Endothelial cell of umbilical vein (primary cell): ENCODE measurements at regions not wholly inside any gene's neighbourhood (a gene's known extent, or its start where the extent isn't known, plus 50 kb on each side); places are given as distances from the start of the nearest gene placed in this dataset.

Source experiments
- BruUV-seq: library from RNA; stranded (reverse); fragments of 400-500 nt; replicated peaks from 2 replicates; lab custom pipeline; 2021; lab: Mats Ljungman, UMichigan
- CTCF ChIA-PET: fragments of 300-600, 350-600 bp; sonication (Branson Sonifier 250); formaldehyde crosslinking; loops from one replicate; lab custom pipeline; 2021; ENCODE audit warnings: antibody characterized with exemption, inconsistent platforms; lab: Charles Lee
- POLR2A ChIA-PET: fragments of 300-600, 350-600 bp; sonication (Branson Sonifier 250); formaldehyde crosslinking; loops from one replicate; lab custom pipeline; 2021; ENCODE audit warnings: antibody characterized with exemption, inconsistent platforms; lab: Charles Lee
- DNase-seq: peaks from one replicate; pipeline ENCODE4 v3.0.0-alpha.2; 2011; ENCODE audit warnings: low read depth, low spot score
- FAIRE-seq: peaks from 2 replicates; lab custom pipeline; 2011; peaks lifted over from hg19 to GRCh38; lab: Jason Lieb, UNC
- H2AFZ ChIP-seq: 2 replicates; pipeline ENCODE4 v1.6.0; 2012; ENCODE audit warnings: low read depth, low read length, control low read depth, inconsistent platforms
- H3K27ac ChIP-seq: 2 replicates; pipeline ENCODE4 v1.5.1; 2011; ENCODE audit warnings: low read depth, mild to moderate bottlenecking, control low read depth, low read length, moderate library complexity; ENCODE audit not compliant: insufficient read depth
- H3K27me3 ChIP-seq, 2 experiments: 2 replicates each; pipeline versions ENCODE4 v1.6.0 to v1.6.1; 2011; ENCODE audit warnings: low read length in 2 of 2, mixed read lengths in 1 of 2; ENCODE audit not compliant: control insufficient read depth in 2 of 2, insufficient read depth in 2 of 2
- H3K36me3 ChIP-seq, 2 experiments: 2 replicates in 1 of 2; 3 replicates in 1 of 2; pipeline ENCODE4 v1.5.1; 2011; ENCODE audit warnings: low read length in 2 of 2, mild to moderate bottlenecking in 1 of 2, moderate library complexity in 1 of 2; ENCODE audit not compliant: control insufficient read depth in 2 of 2, insufficient read depth in 2 of 2; ENCODE audit errors: extremely low read depth in 1 of 2
- H3K4me1 ChIP-seq: 3 replicates; pipeline ENCODE4 v1.5.1; 2011; ENCODE audit warnings: mild to moderate bottlenecking, low read length; ENCODE audit not compliant: control insufficient read depth, insufficient read depth; ENCODE audit errors: extremely low read depth
- H3K4me2 ChIP-seq: 2 replicates; pipeline ENCODE4 v1.6.1; 2011; ENCODE audit warnings: low read length, control low read depth, mixed read lengths; ENCODE audit not compliant: insufficient read depth
- H3K4me3 ChIP-seq, 3 experiments: fragments of 200-600 bp in 1 of 3; sonication (generic), shearing (Covaris generic) in 1 of 3; replicated peaks in 1 of 3; 2 replicates each; pipeline ENCODE4 v1.5.1; 2011 to 2016; ENCODE audit warnings: control low read depth in 3 of 3, low read length in 3 of 3, mild to moderate bottlenecking in 2 of 3, inconsistent platforms in 1 of 3, low read depth in 1 of 3, moderate library complexity in 1 of 3; ENCODE audit not compliant: insufficient read depth in 1 of 3
- H3K79me2 ChIP-seq: 2 replicates; pipeline ENCODE4 v1.6.0; 2012; ENCODE audit warnings: low read length, inconsistent platforms; ENCODE audit not compliant: control insufficient read depth, insufficient read depth
- H3K9ac ChIP-seq: replicated peaks from 2 replicates; pipeline ENCODE3; 2011; ENCODE audit warnings: low read length, control low read depth; ENCODE audit not compliant: insufficient read depth; ENCODE audit errors: extremely low read depth
- H3K9me1 ChIP-seq: replicated peaks from 3 replicates; pipeline ENCODE4 v1.6.0; 2011; ENCODE audit warnings: mild to moderate bottlenecking, low read length; ENCODE audit not compliant: control insufficient read depth, insufficient read depth; ENCODE audit errors: extremely low read depth
- H3K9me3 ChIP-seq: replicated peaks from 2 replicates; pipeline ENCODE4 v1.5.1; 2012; ENCODE audit warnings: low read length, inconsistent platforms; ENCODE audit not compliant: control insufficient read depth, insufficient read depth
- H4K20me1 ChIP-seq: replicated peaks from 2 replicates; pipeline ENCODE3; 2011; ENCODE audit warnings: mild to moderate bottlenecking, low read length; ENCODE audit not compliant: control insufficient read depth, insufficient read depth; ENCODE audit errors: extremely low read depth
- CTCF ChIP-seq, 2 donors: IDR thresholded peaks; 1 replicate in 1 of 2; 2 replicates in 1 of 2; pipeline ENCODE4 v1.5.1; 2011; ENCODE audit warnings: low read length in 2 of 2, mild to moderate bottlenecking in 2 of 2, moderate library complexity in 2 of 2, control low read depth in 1 of 2, inconsistent platforms in 1 of 2, low read depth in 1 of 2; ENCODE audit not compliant: insufficient read depth in 1 of 2; ENCODE audit errors: extremely low read depth in 1 of 2
- EZH2 ChIP-seq: IDR thresholded peaks from 2 replicates; pipeline ENCODE4 v1.6.1; 2012; ENCODE audit warnings: borderline replicate concordance, low read depth, mild to moderate bottlenecking, moderate library complexity, low read length, inconsistent platforms; ENCODE audit not compliant: severe bottlenecking
- FOS ChIP-seq: IDR thresholded peaks from 2 replicates; pipeline ENCODE4 v1.6.1; 2011; ENCODE audit warnings: mild to moderate bottlenecking, low read length, moderate library complexity, borderline replicate concordance; ENCODE audit not compliant: insufficient read depth
- GATA2 ChIP-seq: IDR thresholded peaks from 2 replicates; pipeline ENCODE4 v1.7.0; 2011; ENCODE audit warnings: low read depth, mild to moderate bottlenecking, moderate library complexity, mixed read lengths, low read length; ENCODE audit not compliant: insufficient read length, insufficient read depth
- JUN ChIP-seq: IDR thresholded peaks from 2 replicates; pipeline ENCODE4 v1.6.1; 2011; ENCODE audit warnings: borderline replicate concordance, low read depth; ENCODE audit not compliant: insufficient read length, insufficient read depth
- MYC ChIP-seq: IDR thresholded peaks from one replicate; pipeline ENCODE4 v1.6.1; 2011; ENCODE audit warnings: mild to moderate bottlenecking, low read depth, low read length
- POLR2A ChIP-seq: IDR thresholded peaks from 2 replicates; pipeline ENCODE4 v1.6.1; 2012; ENCODE audit warnings: low read depth, mild to moderate bottlenecking, control low read depth, low read length
- POLR2AphosphoS5 ChIP-seq: IDR thresholded peaks from 2 replicates; pipeline ENCODE4 v1.6.1; 2012; ENCODE audit warnings: low read depth, mild to moderate bottlenecking, control low read depth, low read length, moderate library complexity; ENCODE audit not compliant: insufficient read depth
- dilution Hi-C: fragments of 300-500 bp; cut with MboI; formaldehyde crosslinking; loops from one replicate; pipeline ENCODE4 v1.15.0; 2019; ENCODE audit warnings: low sequenced_read_pairs; ENCODE audit not compliant: extremely low pct_ligation_motif_present
- intact Hi-C: fragments of 100-400 bp; cut with micrococcal nuclease; formaldehyde crosslinking; loops from one replicate; pipeline ENCODE4 v1.10.0; 2022
- TF ChIP-seq, protein P1 (sequence below): IDR thresholded peaks from 2 replicates; pipeline ENCODE4 v1.6.1; 2011; ENCODE audit not compliant: insufficient read depth, insufficient read length

DNA sequence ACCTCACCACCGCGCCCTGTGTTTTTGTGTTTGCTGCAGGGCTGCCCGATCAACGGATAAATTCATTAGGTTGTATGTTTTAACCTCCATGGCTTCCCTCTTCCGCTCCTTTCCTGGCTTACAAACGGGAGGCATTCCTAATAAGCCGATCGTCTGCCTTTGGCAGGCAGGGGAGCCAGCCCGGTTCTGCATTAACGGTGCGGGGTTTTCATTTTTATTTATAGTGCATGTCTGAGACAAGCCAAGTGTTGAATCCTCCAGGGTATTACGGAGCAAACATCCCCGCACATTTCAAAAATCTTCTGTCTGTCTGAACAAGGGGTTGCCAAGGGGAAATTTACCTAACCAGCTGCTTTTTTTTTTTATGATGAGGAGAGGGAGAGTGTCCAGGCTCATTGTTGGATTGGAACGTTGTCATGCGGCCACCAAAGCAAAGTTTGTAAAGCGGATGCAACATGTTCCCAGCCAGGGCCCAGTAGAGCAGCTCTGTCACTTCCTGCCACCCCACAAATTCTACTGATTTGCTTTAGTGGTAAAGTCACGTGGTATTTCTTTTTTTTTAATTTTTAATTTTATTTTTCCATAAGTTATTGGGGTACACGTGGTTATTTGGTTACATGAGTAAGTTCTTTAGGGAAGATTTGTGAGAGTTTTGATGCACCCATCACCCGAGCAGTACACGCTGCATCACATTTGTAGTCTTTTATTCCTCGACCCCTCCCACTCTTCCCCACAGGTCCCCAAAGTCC is 92.3 kb upstream of the BAIAP2L1 start:
- BruUV-seq = no TSS peak
- intact Hi-C loops = no loop called here
- H2AFZ ChIP-seq = no peak overlapping the region
- DNase-seq (no peak), FAIRE-seq (no peak)
- no peak overlapping the region for H3K4me2 ChIP-seq
- H3K36me3 ChIP-seq = no peaks in the 10 kb centered on the region
- H3K9ac ChIP-seq = no peak overlapping the region
- no peaks in the 10 kb centered on the region for H3K4me1 ChIP-seq
- no peaks in the 10 kb centered on the region for H4K20me1 ChIP-seq
- CTCF ChIA-PET = no interaction called here
- dilution Hi-C loops = no loop called here
- H3K27ac ChIP-seq = no peak overlapping the region
- no peaks in the 10 kb centered on the region for H3K79me2 ChIP-seq
- H3K9me1 ChIP-seq = no peaks in the 10 kb centered on the region
- H3K9me3 ChIP-seq = peaks cover 2% of the 10 kb centered on the region
- no peaks in the 10 kb centered on the region for H3K27me3 ChIP-seq
- TF ChIP-seq FOS (no peak), POLR2AphosphoS5 (no peak), GATA2 (no peak), JUN (no peak), EZH2 (no peak), POLR2A (no peak), CTCF (IDR thresholded peaks at IDR 0.05; ENCODE audit: extremely low read depth in 1 of 2, insufficient read depth in 1 of 2, low read depth in 1 of 2, low read length in 2 of 2) (no peak), MYC (no peak)
- TF ChIP-seq, protein P1, sequence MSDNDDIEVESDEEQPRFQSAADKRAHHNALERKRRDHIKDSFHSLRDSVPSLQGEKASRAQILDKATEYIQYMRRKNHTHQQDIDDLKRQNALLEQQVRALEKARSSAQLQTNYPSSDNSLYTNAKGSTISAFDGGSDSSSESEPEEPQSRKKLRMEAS = no peak
- POLR2A ChIA-PET = no interaction called here
- no peak overlapping the region for H3K4me3 ChIP-seq
